H1 (cell line): ENCODE measurements at regions not wholly inside any gene's neighbourhood (a gene's known extent, or its start where the extent isn't known, plus 50 kb on each side); places are given as distances from the start of the nearest gene placed in this dataset.

ENCODE experiments used
- CTCF ChIA-PET: fragments of 300-600 bp; sonication (Branson Sonifier 250); formaldehyde crosslinking; loops from one replicate; lab custom pipeline; 2021; ENCODE audit not compliant: partially characterized antibody; lab: Charles Lee
- POLR2A ChIA-PET: fragments of 300-600 bp; sonication (Branson Sonifier 250); formaldehyde crosslinking; loops from one replicate; lab custom pipeline; 2021; ENCODE audit warnings: inconsistent platforms; ENCODE audit not compliant: partially characterized antibody; lab: Charles Lee
- DNase-seq, 2 experiments: peaks; one replicate each; pipeline versions ENCODE4 v3.0.0 to v3.0.0-alpha.2; 2010 to 2022; ENCODE audit warnings: low spot score in 2 of 2, low read depth in 1 of 2, mixed read lengths in 1 of 2
- FAIRE-seq: peaks from 2 replicates; lab custom pipeline; 2011; peaks lifted over from hg19 to GRCh38; lab: Jason Lieb, UNC
- H2AFZ ChIP-seq: 2 replicates; pipeline ENCODE4 v1.8.1; 2012; ENCODE audit warnings: low read length, inconsistent platforms
- H2AK5ac ChIP-seq: 2 replicates; pipeline ENCODE4 v1.6.1; 2013; ENCODE audit warnings: low read depth, low read length
- H2BK120ac ChIP-seq: replicated peaks from 2 replicates; pipeline ENCODE3; 2013; ENCODE audit warnings: low read depth, low read length, inconsistent platforms
- H2BK12ac ChIP-seq: 2 replicates; pipeline ENCODE4 v1.6.1; 2013; ENCODE audit warnings: low read depth, low read length
- H2BK15ac ChIP-seq: 2 replicates; pipeline ENCODE4 v1.6.1; 2013; ENCODE audit warnings: low read length
- H2BK20ac ChIP-seq: 2 replicates; pipeline ENCODE4 v1.6.1; 2013; ENCODE audit warnings: low read length
- H2BK5ac ChIP-seq: 2 replicates; pipeline ENCODE4 v1.6.1; 2013; ENCODE audit warnings: low read depth, low read length
- H3K14ac ChIP-seq: 2 replicates; pipeline ENCODE4 v1.6.1; 2013; ENCODE audit warnings: inconsistent platforms; ENCODE audit not compliant: insufficient read length
- H3K18ac ChIP-seq: 2 replicates; pipeline ENCODE4 v1.6.1; 2013; ENCODE audit warnings: low read length; ENCODE audit errors: extremely low read depth
- H3K23ac ChIP-seq: 2 replicates; pipeline ENCODE4 v1.6.1; 2013; ENCODE audit warnings: inconsistent platforms; ENCODE audit not compliant: insufficient read length
- H3K23me2 ChIP-seq: 2 replicates; pipeline ENCODE4 v1.6.1; 2013; ENCODE audit warnings: low read depth, low read length
- H3K27ac ChIP-seq: 2 replicates; pipeline ENCODE4 v1.6.1; 2011; ENCODE audit warnings: low read depth, low read length, inconsistent platforms
- H3K27me3 ChIP-seq, 4 experiments: replicated peaks in 1 of 4; 1 replicate in 1 of 4; 2 replicates in 3 of 4; pipeline versions ENCODE4 v1.6.1 to v1.8.1; 2011 to 2013; ENCODE audit warnings: low read length in 3 of 4, mild to moderate bottlenecking in 3 of 4, inconsistent platforms in 2 of 4, mixed read lengths in 2 of 4, moderate library complexity in 1 of 4; ENCODE audit not compliant: control insufficient read depth in 3 of 4, insufficient read depth in 3 of 4; ENCODE audit errors: extremely low read depth in 1 of 4
- H3K36me3 ChIP-seq, 4 experiments: 2 replicates each; pipeline versions ENCODE4 v1.6.1 to v1.8.1; 2011 to 2013; ENCODE audit warnings: mild to moderate bottlenecking in 4 of 4, low read length in 3 of 4, moderate library complexity in 2 of 4, control low read depth in 1 of 4, inconsistent platforms in 1 of 4; ENCODE audit not compliant: insufficient read depth in 4 of 4, control insufficient read depth in 2 of 4
- H3K4ac ChIP-seq: replicated peaks from 2 replicates; pipeline ENCODE3; 2013; ENCODE audit warnings: low read length, low read depth, mixed read lengths, inconsistent platforms; ENCODE audit not compliant: insufficient read length
- H3K4me1 ChIP-seq, 4 experiments: replicated peaks in 1 of 4; 1 replicate in 1 of 4; 2 replicates in 3 of 4; pipeline versions ENCODE4 v1.6.1 to v1.8.1; 2011 to 2013; ENCODE audit warnings: low read length in 3 of 4, inconsistent platforms in 2 of 4, mixed read lengths in 1 of 4; ENCODE audit not compliant: insufficient read depth in 4 of 4, control insufficient read depth in 3 of 4
- H3K4me2 ChIP-seq, 2 experiments: 2 replicates each; pipeline versions ENCODE4 v1.6.1 to v1.8.1; 2011 to 2013; ENCODE audit warnings: low read depth in 2 of 2, low read length in 2 of 2, control low read depth in 1 of 2, inconsistent platforms in 1 of 2, mild to moderate bottlenecking in 1 of 2; ENCODE audit not compliant: insufficient read depth in 1 of 2
- H3K4me3 ChIP-seq, 4 experiments: fragments of 200-600, 300-600 bp in 1 of 4; sonication (generic), shearing (Covaris generic), sonication (Bioruptor Twin) in 1 of 4; 2 replicates each; pipeline versions ENCODE4 v1.5.1 to v1.8.1; 2011 to 2016; ENCODE audit warnings: low read length in 4 of 4, low read depth in 3 of 4, control low read depth in 2 of 4, inconsistent platforms in 2 of 4, mild to moderate bottlenecking in 2 of 4, mixed read lengths in 1 of 4, moderate library complexity in 1 of 4; ENCODE audit not compliant: insufficient read depth in 2 of 4; ENCODE audit errors: extremely low read depth in 1 of 4
- H3K56ac ChIP-seq: replicated peaks from 2 replicates; pipeline ENCODE3; 2013; ENCODE audit warnings: low read depth, mild to moderate bottlenecking, mixed read lengths, low read length, inconsistent platforms; ENCODE audit not compliant: insufficient read length
- H3K79me1 ChIP-seq: 2 replicates; pipeline ENCODE4 v1.6.1; 2013; ENCODE audit warnings: low read depth, low read length, control low read depth
- H3K79me2 ChIP-seq, 2 experiments: 2 replicates each; pipeline versions ENCODE4 v1.6.1 to v1.8.1; 2012 to 2013; ENCODE audit warnings: low read length in 2 of 2, mild to moderate bottlenecking in 2 of 2, inconsistent platforms in 1 of 2; ENCODE audit not compliant: insufficient read depth in 2 of 2, control insufficient read depth in 1 of 2
- H3K9ac ChIP-seq, 4 experiments: replicated peaks in 1 of 4; 1 replicate in 1 of 4; 2 replicates in 3 of 4; pipeline versions ENCODE4 v1.6.1 to v1.8.1; 2011 to 2013; ENCODE audit warnings: low read depth in 3 of 4, low read length in 3 of 4, control low read depth in 2 of 4, mild to moderate bottlenecking in 2 of 4, moderate library complexity in 2 of 4, inconsistent platforms in 1 of 4; ENCODE audit errors: extremely low read depth in 1 of 4
- H3K9me3 ChIP-seq, 2 experiments: 2 replicates each; pipeline versions ENCODE4 v1.6.1 to v1.8.1; 2012 to 2013; ENCODE audit warnings: mild to moderate bottlenecking in 2 of 2, moderate library complexity in 2 of 2, control low read depth in 1 of 2, inconsistent platforms in 1 of 2, low read depth in 1 of 2, low read length in 1 of 2, mixed read lengths in 1 of 2; ENCODE audit not compliant: insufficient read depth in 2 of 2
- H4K20me1 ChIP-seq, 2 experiments: replicated peaks in 1 of 2; 2 replicates each; pipeline versions ENCODE3 to v1.8.1; 2011 to 2013; ENCODE audit warnings: inconsistent platforms in 2 of 2, low read length in 2 of 2, mild to moderate bottlenecking in 1 of 2; ENCODE audit not compliant: insufficient read depth in 2 of 2, control insufficient read depth in 1 of 2
- H4K5ac ChIP-seq: 2 replicates; pipeline ENCODE4 v1.6.1; 2013; ENCODE audit warnings: low read length, low read depth, mixed read lengths, inconsistent platforms; ENCODE audit not compliant: insufficient read length
- H4K8ac ChIP-seq: 2 replicates; pipeline ENCODE4 v1.8.0; 2013; ENCODE audit warnings: mild to moderate bottlenecking, moderate library complexity, low read length, inconsistent platforms; ENCODE audit not compliant: insufficient read depth; ENCODE audit errors: extremely low read depth
- H4K91ac ChIP-seq: replicated peaks from 2 replicates; pipeline ENCODE3; 2013; ENCODE audit warnings: low read length, mixed read lengths, inconsistent platforms; ENCODE audit not compliant: insufficient read length
- EZH2 ChIP-seq: fragments of 200-600 bp; sonication (generic); IDR thresholded peaks from 2 replicates; pipeline ENCODE4 v1.7.1; 2012; ENCODE audit warnings: low read depth, mild to moderate bottlenecking, moderate library complexity, low read length, inconsistent platforms; ENCODE audit not compliant: severe bottlenecking
- FOSL1 ChIP-seq: IDR thresholded peaks from 2 replicates; pipeline ENCODE4 v1.6.1; 2011; ENCODE audit warnings: mild to moderate bottlenecking, low read depth, low read length, moderate library complexity; ENCODE audit not compliant: insufficient read depth
- HDAC2 ChIP-seq, 2 experiments: fragments of 300-600 bp in 1 of 2; sonication (generic) in 1 of 2; IDR thresholded peaks; 2 replicates each; pipeline ENCODE4 v1.6.1; 2011 to 2012; ENCODE audit warnings: low read depth in 2 of 2, low read length in 2 of 2, mild to moderate bottlenecking in 2 of 2, moderate library complexity in 2 of 2, borderline replicate concordance in 1 of 2, inconsistent platforms in 1 of 2
- JUN ChIP-seq: IDR thresholded peaks from 2 replicates; pipeline ENCODE4 v1.6.1; 2011; ENCODE audit warnings: low read depth, mild to moderate bottlenecking, improper control_type of control experiment, low read length
- KDM1A ChIP-seq: fragments of 200-600, 300-600 bp; sonication (generic); IDR thresholded peaks from 2 replicates; pipeline ENCODE4 v1.7.1; 2016; ENCODE audit warnings: mild to moderate bottlenecking, low read length, borderline replicate concordance
- NANOG ChIP-seq: IDR thresholded peaks from 2 replicates; pipeline ENCODE4 v1.6.1; 2011; ENCODE audit warnings: low read length, low read depth, mild to moderate bottlenecking, inconsistent platforms; ENCODE audit not compliant: insufficient read depth, poor library complexity, severe bottlenecking
- PHF8 ChIP-seq: fragments of 200-600 bp; sonication (generic); conservative IDR thresholded peaks from 2 replicates; pipeline ENCODE4 v1.7.1; 2012; ENCODE audit warnings: low read depth, mild to moderate bottlenecking, inconsistent platforms, low read length, moderate library complexity
- POLR2A ChIP-seq, 2 experiments: IDR thresholded peaks; 1 replicate in 1 of 2; 2 replicates in 1 of 2; pipeline ENCODE4 v1.6.1; 2011; ENCODE audit warnings: low read depth in 2 of 2, low read length in 2 of 2, mild to moderate bottlenecking in 2 of 2; ENCODE audit errors: control extremely low read depth in 1 of 2
- RFX5 ChIP-seq: IDR thresholded peaks from 2 replicates; pipeline ENCODE4 v1.6.1; 2011; ENCODE audit warnings: low read depth, low read length, improper control_type of control experiment, borderline replicate concordance
- RXRA ChIP-seq: IDR thresholded peaks from 2 replicates; pipeline ENCODE4 v1.6.1; 2011; ENCODE audit warnings: low read depth, mild to moderate bottlenecking, low read length, moderate library complexity; ENCODE audit not compliant: insufficient read depth
- SIX5 ChIP-seq: IDR thresholded peaks from 2 replicates; pipeline ENCODE4 v1.6.1; 2011; ENCODE audit warnings: mild to moderate bottlenecking, low read depth, low read length
- SP2 ChIP-seq: IDR thresholded peaks from 2 replicates; pipeline ENCODE4 v1.6.1; 2012; ENCODE audit warnings: mild to moderate bottlenecking, low read length, inconsistent platforms
- WGBS, 2 experiments: shearing (Covaris generic) in 1 of 2; methylation state at CpG; one replicate each; pipeline versions ENCODE4 v1.1.6 to v1.1.7; 2013 to 2015; ENCODE audit warnings: low lambda C conversion rate in 2 of 2, mixed read lengths in 2 of 2, inconsistent platforms in 1 of 2, low coverage in 1 of 2, missing lambda C conversion rate in 1 of 2; ENCODE audit not compliant: insufficient replicate concordance in 2 of 2, insufficient coverage in 1 of 2, insufficient read length in 1 of 2; ENCODE audit errors: extremely low coverage in 1 of 2, missing lambda C conversion rate in 1 of 2; 5-methylcytosine and 5-hydroxymethylcytosine counted together
- TF ChIP-seq, protein P1 (sequence below): IDR thresholded peaks from 2 replicates; pipeline ENCODE4 v1.6.1; 2012; ENCODE audit warnings: low read length, inconsistent platforms

DNA sequence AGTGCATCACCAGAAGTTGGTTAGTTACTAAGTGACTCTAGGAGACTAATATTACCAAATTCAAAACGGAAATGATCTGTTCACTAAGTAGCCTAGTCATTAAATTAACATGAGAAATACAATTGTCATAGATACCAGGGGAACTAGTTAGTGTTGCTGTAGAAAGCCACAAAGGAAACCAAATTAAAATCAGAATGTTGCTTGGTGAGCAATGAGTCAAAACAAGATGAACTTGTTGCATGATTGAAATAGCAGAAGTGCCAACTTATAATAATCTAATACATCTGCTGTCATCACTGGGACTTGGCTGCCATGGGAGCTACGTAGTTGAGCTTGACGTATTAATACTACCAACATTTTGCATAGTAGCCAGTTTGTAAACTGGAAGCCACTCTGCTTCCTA lies 458.1 kb downstream of the DIPK2A start:
- no peak overlapping the region for H2BK20ac ChIP-seq
- TF ChIP-seq JUN (no peak), SP2 (no peak), NANOG (no peak), EZH2 (no peak), KDM1A (no peak), POLR2A (IDR thresholded peaks at IDR 0.05; ENCODE audit: control extremely low read depth in 1 of 2, low read depth in 2 of 2, low read length in 2 of 2) (no peak), SIX5 (no peak), RFX5 (no peak), PHF8 (no peak), FOSL1 (no peak), HDAC2 (IDR thresholded peaks at IDR 0.05; ENCODE audit: borderline replicate concordance in 1 of 2, low read depth in 2 of 2, low read length in 2 of 2) (no peak), RXRA (no peak)
- TF ChIP-seq, protein P1, sequence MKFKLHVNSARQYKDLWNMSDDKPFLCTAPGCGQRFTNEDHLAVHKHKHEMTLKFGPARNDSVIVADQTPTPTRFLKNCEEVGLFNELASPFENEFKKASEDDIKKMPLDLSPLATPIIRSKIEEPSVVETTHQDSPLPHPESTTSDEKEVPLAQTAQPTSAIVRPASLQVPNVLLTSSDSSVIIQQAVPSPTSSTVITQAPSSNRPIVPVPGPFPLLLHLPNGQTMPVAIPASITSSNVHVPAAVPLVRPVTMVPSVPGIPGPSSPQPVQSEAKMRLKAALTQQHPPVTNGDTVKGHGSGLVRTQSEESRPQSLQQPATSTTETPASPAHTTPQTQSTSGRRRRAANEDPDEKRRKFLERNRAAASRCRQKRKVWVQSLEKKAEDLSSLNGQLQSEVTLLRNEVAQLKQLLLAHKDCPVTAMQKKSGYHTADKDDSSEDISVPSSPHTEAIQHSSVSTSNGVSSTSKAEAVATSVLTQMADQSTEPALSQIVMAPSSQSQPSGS: no peak

More for the DNA sequence above, 458.1 kb downstream of the DIPK2A start:
- H2AK5ac ChIP-seq: no peak overlapping the region
- no peak overlapping the region for H2BK5ac ChIP-seq
- no peak overlapping the region for H3K23ac ChIP-seq
- H3K9me3 ChIP-seq: no peaks in the 10 kb centered on the region
- no peaks in the 10 kb centered on the region for H3K79me1 ChIP-seq
- FAIRE-seq (no peak), DNase-seq (no peak)
- H3K4me3 ChIP-seq: no peak overlapping the region
- no peak overlapping the region for H4K8ac ChIP-seq
- H3K36me3 ChIP-seq: no peaks in the 10 kb centered on the region
- no peaks in the 10 kb centered on the region for H3K23me2 ChIP-seq
- H4K5ac ChIP-seq: no peak overlapping the region
- no peak overlapping the region for H3K18ac ChIP-seq
- POLR2A ChIA-PET: no interaction called here
- H2AFZ ChIP-seq: no peak overlapping the region
- H3K79me2 ChIP-seq: no peaks in the 10 kb centered on the region
- no peak overlapping the region for H2BK120ac ChIP-seq
- CTCF ChIA-PET: no interaction called here
- H3K56ac ChIP-seq: no peak overlapping the region
- no peak overlapping the region for H3K4ac ChIP-seq
- no peaks in the 10 kb centered on the region for H4K20me1 ChIP-seq
- H3K27ac ChIP-seq: no peak overlapping the region
- no peaks in the 10 kb centered on the region for H3K27me3 ChIP-seq
- no peak overlapping the region for H4K91ac ChIP-seq
- no peak overlapping the region; a peak in 1 of 7 replicates for H3K9ac ChIP-seq
- H2BK12ac ChIP-seq: no peak overlapping the region
- peaks cover 0 to 2% (median 0%) of the 10 kb centered on the region in 4 experiments; a peak in 1 of 7 replicates for H3K4me1 ChIP-seq
- no peak overlapping the region for H3K14ac ChIP-seq
- H2BK15ac ChIP-seq: no peak overlapping the region
- WGBS, 2 experiments: 54% methylated on average over 3 of the region's 3 CpGs; no CpG with 5 or more reads in 1 of the 2 experiments
- H3K4me2 ChIP-seq: peak overlapping the region in 1 of 2 experiments; percentile 25; a peak in 2 of 4 replicates
